H1 (cell line): ENCODE measurements at regions not wholly inside any gene's neighbourhood (a gene's known extent, or its start where the extent isn't known, plus 50 kb on each side); places are given as distances from the start of the nearest gene placed in this dataset.

Source experiments
- CTCF ChIA-PET: fragments of 300-600 bp; sonication (Branson Sonifier 250); formaldehyde crosslinking; loops from one replicate; lab custom pipeline; 2021; ENCODE audit not compliant: partially characterized antibody; lab: Charles Lee
- POLR2A ChIA-PET: fragments of 300-600 bp; sonication (Branson Sonifier 250); formaldehyde crosslinking; loops from one replicate; lab custom pipeline; 2021; ENCODE audit warnings: inconsistent platforms; ENCODE audit not compliant: partially characterized antibody; lab: Charles Lee
- DNase-seq, 2 experiments: peaks; one replicate each; pipeline versions ENCODE4 v3.0.0 to v3.0.0-alpha.2; 2010 to 2022; ENCODE audit warnings: low spot score in 2 of 2, low read depth in 1 of 2, mixed read lengths in 1 of 2
- FAIRE-seq: peaks from 2 replicates; lab custom pipeline; 2011; peaks lifted over from hg19 to GRCh38; lab: Jason Lieb, UNC
- H2AFZ ChIP-seq: 2 replicates; pipeline ENCODE4 v1.8.1; 2012; ENCODE audit warnings: low read length, inconsistent platforms
- H2AK5ac ChIP-seq: 2 replicates; pipeline ENCODE4 v1.6.1; 2013; ENCODE audit warnings: low read depth, low read length
- H2BK120ac ChIP-seq: replicated peaks from 2 replicates; pipeline ENCODE3; 2013; ENCODE audit warnings: low read depth, low read length, inconsistent platforms
- H2BK12ac ChIP-seq: 2 replicates; pipeline ENCODE4 v1.6.1; 2013; ENCODE audit warnings: low read depth, low read length
- H2BK15ac ChIP-seq: 2 replicates; pipeline ENCODE4 v1.6.1; 2013; ENCODE audit warnings: low read length
- H2BK20ac ChIP-seq: 2 replicates; pipeline ENCODE4 v1.6.1; 2013; ENCODE audit warnings: low read length
- H2BK5ac ChIP-seq: 2 replicates; pipeline ENCODE4 v1.6.1; 2013; ENCODE audit warnings: low read depth, low read length
- H3K14ac ChIP-seq: 2 replicates; pipeline ENCODE4 v1.6.1; 2013; ENCODE audit warnings: inconsistent platforms; ENCODE audit not compliant: insufficient read length
- H3K18ac ChIP-seq: 2 replicates; pipeline ENCODE4 v1.6.1; 2013; ENCODE audit warnings: low read length; ENCODE audit errors: extremely low read depth
- H3K23ac ChIP-seq: 2 replicates; pipeline ENCODE4 v1.6.1; 2013; ENCODE audit warnings: inconsistent platforms; ENCODE audit not compliant: insufficient read length
- H3K23me2 ChIP-seq: 2 replicates; pipeline ENCODE4 v1.6.1; 2013; ENCODE audit warnings: low read depth, low read length
- H3K27ac ChIP-seq: 2 replicates; pipeline ENCODE4 v1.6.1; 2011; ENCODE audit warnings: low read depth, low read length, inconsistent platforms
- H3K27me3 ChIP-seq, 4 experiments: replicated peaks in 1 of 4; 1 replicate in 1 of 4; 2 replicates in 3 of 4; pipeline versions ENCODE4 v1.6.1 to v1.8.1; 2011 to 2013; ENCODE audit warnings: low read length in 3 of 4, mild to moderate bottlenecking in 3 of 4, inconsistent platforms in 2 of 4, mixed read lengths in 2 of 4, moderate library complexity in 1 of 4; ENCODE audit not compliant: control insufficient read depth in 3 of 4, insufficient read depth in 3 of 4; ENCODE audit errors: extremely low read depth in 1 of 4
- H3K36me3 ChIP-seq, 4 experiments: 2 replicates each; pipeline versions ENCODE4 v1.6.1 to v1.8.1; 2011 to 2013; ENCODE audit warnings: mild to moderate bottlenecking in 4 of 4, low read length in 3 of 4, moderate library complexity in 2 of 4, control low read depth in 1 of 4, inconsistent platforms in 1 of 4; ENCODE audit not compliant: insufficient read depth in 4 of 4, control insufficient read depth in 2 of 4
- H3K4ac ChIP-seq: replicated peaks from 2 replicates; pipeline ENCODE3; 2013; ENCODE audit warnings: low read length, low read depth, mixed read lengths, inconsistent platforms; ENCODE audit not compliant: insufficient read length
- H3K4me1 ChIP-seq, 4 experiments: replicated peaks in 1 of 4; 1 replicate in 1 of 4; 2 replicates in 3 of 4; pipeline versions ENCODE4 v1.6.1 to v1.8.1; 2011 to 2013; ENCODE audit warnings: low read length in 3 of 4, inconsistent platforms in 2 of 4, mixed read lengths in 1 of 4; ENCODE audit not compliant: insufficient read depth in 4 of 4, control insufficient read depth in 3 of 4
- H3K4me2 ChIP-seq, 2 experiments: 2 replicates each; pipeline versions ENCODE4 v1.6.1 to v1.8.1; 2011 to 2013; ENCODE audit warnings: low read depth in 2 of 2, low read length in 2 of 2, control low read depth in 1 of 2, inconsistent platforms in 1 of 2, mild to moderate bottlenecking in 1 of 2; ENCODE audit not compliant: insufficient read depth in 1 of 2
- H3K4me3 ChIP-seq, 4 experiments: fragments of 200-600, 300-600 bp in 1 of 4; sonication (generic), shearing (Covaris generic), sonication (Bioruptor Twin) in 1 of 4; 2 replicates each; pipeline versions ENCODE4 v1.5.1 to v1.8.1; 2011 to 2016; ENCODE audit warnings: low read length in 4 of 4, low read depth in 3 of 4, control low read depth in 2 of 4, inconsistent platforms in 2 of 4, mild to moderate bottlenecking in 2 of 4, mixed read lengths in 1 of 4, moderate library complexity in 1 of 4; ENCODE audit not compliant: insufficient read depth in 2 of 4; ENCODE audit errors: extremely low read depth in 1 of 4
- H3K56ac ChIP-seq: replicated peaks from 2 replicates; pipeline ENCODE3; 2013; ENCODE audit warnings: low read depth, mild to moderate bottlenecking, mixed read lengths, low read length, inconsistent platforms; ENCODE audit not compliant: insufficient read length
- H3K79me1 ChIP-seq: 2 replicates; pipeline ENCODE4 v1.6.1; 2013; ENCODE audit warnings: low read depth, low read length, control low read depth
- H3K79me2 ChIP-seq, 2 experiments: 2 replicates each; pipeline versions ENCODE4 v1.6.1 to v1.8.1; 2012 to 2013; ENCODE audit warnings: low read length in 2 of 2, mild to moderate bottlenecking in 2 of 2, inconsistent platforms in 1 of 2; ENCODE audit not compliant: insufficient read depth in 2 of 2, control insufficient read depth in 1 of 2
- H3K9ac ChIP-seq, 4 experiments: replicated peaks in 1 of 4; 1 replicate in 1 of 4; 2 replicates in 3 of 4; pipeline versions ENCODE4 v1.6.1 to v1.8.1; 2011 to 2013; ENCODE audit warnings: low read depth in 3 of 4, low read length in 3 of 4, control low read depth in 2 of 4, mild to moderate bottlenecking in 2 of 4, moderate library complexity in 2 of 4, inconsistent platforms in 1 of 4; ENCODE audit errors: extremely low read depth in 1 of 4
- H3K9me3 ChIP-seq, 2 experiments: 2 replicates each; pipeline versions ENCODE4 v1.6.1 to v1.8.1; 2012 to 2013; ENCODE audit warnings: mild to moderate bottlenecking in 2 of 2, moderate library complexity in 2 of 2, control low read depth in 1 of 2, inconsistent platforms in 1 of 2, low read depth in 1 of 2, low read length in 1 of 2, mixed read lengths in 1 of 2; ENCODE audit not compliant: insufficient read depth in 2 of 2
- H4K20me1 ChIP-seq, 2 experiments: replicated peaks in 1 of 2; 2 replicates each; pipeline versions ENCODE3 to v1.8.1; 2011 to 2013; ENCODE audit warnings: inconsistent platforms in 2 of 2, low read length in 2 of 2, mild to moderate bottlenecking in 1 of 2; ENCODE audit not compliant: insufficient read depth in 2 of 2, control insufficient read depth in 1 of 2
- H4K5ac ChIP-seq: 2 replicates; pipeline ENCODE4 v1.6.1; 2013; ENCODE audit warnings: low read length, low read depth, mixed read lengths, inconsistent platforms; ENCODE audit not compliant: insufficient read length
- H4K8ac ChIP-seq: 2 replicates; pipeline ENCODE4 v1.8.0; 2013; ENCODE audit warnings: mild to moderate bottlenecking, moderate library complexity, low read length, inconsistent platforms; ENCODE audit not compliant: insufficient read depth; ENCODE audit errors: extremely low read depth
- H4K91ac ChIP-seq: replicated peaks from 2 replicates; pipeline ENCODE3; 2013; ENCODE audit warnings: low read length, mixed read lengths, inconsistent platforms; ENCODE audit not compliant: insufficient read length
- CEBPB ChIP-seq: IDR thresholded peaks from 2 replicates; pipeline ENCODE4 v1.6.1; 2012; ENCODE audit warnings: low read depth, low read length
- EZH2 ChIP-seq: fragments of 200-600 bp; sonication (generic); IDR thresholded peaks from 2 replicates; pipeline ENCODE4 v1.7.1; 2012; ENCODE audit warnings: low read depth, mild to moderate bottlenecking, moderate library complexity, low read length, inconsistent platforms; ENCODE audit not compliant: severe bottlenecking
- GTF2F1 ChIP-seq: IDR thresholded peaks from 2 replicates; pipeline ENCODE4 v1.6.1; 2012; ENCODE audit warnings: low read depth, low read length, improper control_type of control experiment, borderline replicate concordance
- POU5F1 ChIP-seq: IDR thresholded peaks from 2 replicates; pipeline ENCODE4 v1.6.1; 2011; ENCODE audit warnings: low read depth, mild to moderate bottlenecking, low read length, moderate library complexity
- SP4 ChIP-seq: IDR thresholded peaks from 2 replicates; pipeline ENCODE4 v1.6.1; 2012; ENCODE audit warnings: low read length, inconsistent platforms
- WGBS, 2 experiments: shearing (Covaris generic) in 1 of 2; methylation state at CpG; one replicate each; pipeline versions ENCODE4 v1.1.6 to v1.1.7; 2013 to 2015; ENCODE audit warnings: low lambda C conversion rate in 2 of 2, mixed read lengths in 2 of 2, inconsistent platforms in 1 of 2, low coverage in 1 of 2, missing lambda C conversion rate in 1 of 2; ENCODE audit not compliant: insufficient replicate concordance in 2 of 2, insufficient coverage in 1 of 2, insufficient read length in 1 of 2; ENCODE audit errors: extremely low coverage in 1 of 2, missing lambda C conversion rate in 1 of 2; 5-methylcytosine and 5-hydroxymethylcytosine counted together

- Histone ChIP-seq H3K27ac (no peak overlapping the region), H3K9ac (no peak overlapping the region), H4K8ac (no peak overlapping the region), H2BK20ac (no peak overlapping the region), H3K9me3 (no peaks in the 10 kb centered on the region), H3K4me1 (peaks cover 0 to 2% (median 0%) of the 10 kb centered on the region in 4 experiments; a peak in 1 of 7 replicates), H3K4me3 (no peak overlapping the region), H4K5ac (no peak overlapping the region), H3K79me1 (no peaks in the 10 kb centered on the region), H3K23me2 (no peaks in the 10 kb centered on the region), H2AK5ac (no peak overlapping the region), H3K36me3 (no peaks in the 10 kb centered on the region), H3K56ac (no peak overlapping the region), H3K18ac (no peak overlapping the region), H3K4me2 (no peak overlapping the region), H2BK120ac (no peak overlapping the region), H2BK5ac (no peak overlapping the region), H3K4ac (no peak overlapping the region), H2BK15ac (no peak overlapping the region), H3K79me2 (no peaks in the 10 kb centered on the region), H3K27me3 (no peaks in the 10 kb centered on the region), H4K20me1 (no peaks in the 10 kb centered on the region), H4K91ac (no peak overlapping the region), H2BK12ac (no peak overlapping the region), H3K23ac (no peak overlapping the region), H3K14ac (no peak overlapping the region), H2AFZ (no peak overlapping the region)
- ChIA-PET CTCF (interaction anchor here (0.7 to 1.2 kb wide), 4 partner anchors 19 to 379 kb away, joined by 3 read pairs; no protein-coding TSS in a partner anchor), POLR2A (interaction anchor here (0.8 kb wide), 1 partner anchor 97 kb away, joined by 3 read pairs; no protein-coding TSS in a partner anchor)
- FAIRE-seq (no peak), DNase-seq (no peak)
- 95% methylated on average over 5 of the region's 5 CpGs; no CpG with 5 or more reads in 1 of the 2 experiments for WGBS, 2 experiments
- no peak for TF ChIP-seq POU5F1
- TF ChIP-seq CEBPB, result no peak
- no peak for TF ChIP-seq EZH2
- TF ChIP-seq SP4, result no peak
- TF ChIP-seq GTF2F1, result no peak
Measured at GRCh38 chr2:181126311-181126868, 146.0 kb downstream of the UBE2E3 start.
